Loucy (cell line): ENCODE measurements at regions not wholly inside any gene's neighbourhood (a gene's known extent, or its start where the extent isn't known, plus 50 kb on each side); places are given as distances from the start of the nearest gene placed in this dataset.

ENCODE experiments used
- H2AFZ ChIP-seq: fragments of 200-600 bp; sonication (generic); 2 replicates; pipeline ENCODE4 v1.6.0; 2016; ENCODE audit warnings: antibody characterized with exemption, mild to moderate bottlenecking, low read length, moderate library complexity
- H3F3A ChIP-seq: fragments of 200-600 bp; 2 replicates; pipeline ENCODE4 v1.6.0; 2016; ENCODE audit warnings: antibody characterized with exemption, low read depth, mild to moderate bottlenecking
- H3K27me3 ChIP-seq: fragments of 200-600 bp; sonication (generic); 2 replicates; pipeline ENCODE4 v1.6.1; 2014; ENCODE audit warnings: low read length, mild to moderate bottlenecking; ENCODE audit not compliant: insufficient read depth, poor library complexity, severe bottlenecking
- H3K36me3 ChIP-seq: fragments of 200-600 bp; sonication (generic); 2 replicates; pipeline ENCODE4 v1.6.1; 2016; ENCODE audit warnings: low read length; ENCODE audit not compliant: insufficient read depth
- H3K4me1 ChIP-seq: fragments of 200-600 bp; sonication (generic); 2 replicates; pipeline ENCODE4 v1.5.1; 2014; ENCODE audit warnings: low read length, mild to moderate bottlenecking; ENCODE audit not compliant: insufficient read depth, poor library complexity, severe bottlenecking
- H3K4me2 ChIP-seq: fragments of 200-600 bp; sonication (generic); 2 replicates; pipeline ENCODE4 v1.6.0; 2014; ENCODE audit warnings: antibody characterized with exemption, low read length, low read depth, mild to moderate bottlenecking; ENCODE audit not compliant: poor library complexity, severe bottlenecking
- H3K4me3 ChIP-seq: fragments of 200-600 bp; sonication (generic); 2 replicates; pipeline ENCODE4 v1.5.1; 2014; ENCODE audit warnings: low read length, mild to moderate bottlenecking, mixed read lengths; ENCODE audit not compliant: poor library complexity, severe bottlenecking
- H3K79me2 ChIP-seq: fragments of 200-600 bp; sonication (generic); 2 replicates; pipeline ENCODE4 v1.6.1; 2014; ENCODE audit warnings: low read length; ENCODE audit not compliant: insufficient read depth
- H3K9ac ChIP-seq: fragments of 200-600 bp; sonication (generic); 2 replicates; pipeline ENCODE4 v1.6.0; 2014; ENCODE audit warnings: mild to moderate bottlenecking, low read depth, low read length, moderate library complexity; ENCODE audit not compliant: poor library complexity, severe bottlenecking
- H3K9me2 ChIP-seq: fragments of 200-600 bp; sonication (generic); replicated peaks from 2 replicates; pipeline ENCODE4 v1.6.1; 2016; ENCODE audit warnings: low read depth, low read length, mixed read lengths
- H3K9me3 ChIP-seq: fragments of 200-600 bp; sonication (generic); 2 replicates; pipeline ENCODE4 v1.6.1; 2014; ENCODE audit warnings: mild to moderate bottlenecking, antibody characterized with exemption, low read length, low read depth; ENCODE audit not compliant: insufficient read depth
- H4K20me1 ChIP-seq: fragments of 200-600 bp; sonication (generic); 2 replicates; pipeline ENCODE4 v1.6.0; 2014; ENCODE audit warnings: antibody characterized with exemption, low read length, mild to moderate bottlenecking; ENCODE audit not compliant: insufficient read depth, poor library complexity, severe bottlenecking
- EZH2phosphoT487 ChIP-seq: fragments of 200-600 bp; IDR thresholded peaks from 2 replicates; pipeline ENCODE4 v1.6.1; 2018; ENCODE audit warnings: antibody characterized with exemption, mild to moderate bottlenecking, moderate library complexity, borderline replicate concordance
- TF ChIP-seq, protein P1 (sequence below): fragments of 200-600 bp; sonication (generic); conservative IDR thresholded peaks from 2 replicates; pipeline ENCODE4 v1.5.1; 2014; ENCODE audit warnings: mild to moderate bottlenecking, antibody characterized with exemption, low read length

- Histone ChIP-seq H4K20me1 (no peaks in the 10 kb centered on the region), H3K4me3 (no peak overlapping the region), H3F3A (no peaks in the 10 kb centered on the region), H3K9ac (no peak overlapping the region), H3K9me3 (no peaks in the 10 kb centered on the region), H3K79me2 (no peaks in the 10 kb centered on the region), H3K4me2 (no peak overlapping the region), H2AFZ (no peak overlapping the region; the same call in 1 of the 2 replicates), H3K4me1 (no peaks in the 10 kb centered on the region), H3K9me2 (no peaks in the 10 kb centered on the region), H3K36me3 (no peaks in the 10 kb centered on the region), H3K27me3 (no peaks in the 10 kb centered on the region)
- no peak for TF ChIP-seq EZH2phosphoT487
- TF ChIP-seq, protein P1, sequence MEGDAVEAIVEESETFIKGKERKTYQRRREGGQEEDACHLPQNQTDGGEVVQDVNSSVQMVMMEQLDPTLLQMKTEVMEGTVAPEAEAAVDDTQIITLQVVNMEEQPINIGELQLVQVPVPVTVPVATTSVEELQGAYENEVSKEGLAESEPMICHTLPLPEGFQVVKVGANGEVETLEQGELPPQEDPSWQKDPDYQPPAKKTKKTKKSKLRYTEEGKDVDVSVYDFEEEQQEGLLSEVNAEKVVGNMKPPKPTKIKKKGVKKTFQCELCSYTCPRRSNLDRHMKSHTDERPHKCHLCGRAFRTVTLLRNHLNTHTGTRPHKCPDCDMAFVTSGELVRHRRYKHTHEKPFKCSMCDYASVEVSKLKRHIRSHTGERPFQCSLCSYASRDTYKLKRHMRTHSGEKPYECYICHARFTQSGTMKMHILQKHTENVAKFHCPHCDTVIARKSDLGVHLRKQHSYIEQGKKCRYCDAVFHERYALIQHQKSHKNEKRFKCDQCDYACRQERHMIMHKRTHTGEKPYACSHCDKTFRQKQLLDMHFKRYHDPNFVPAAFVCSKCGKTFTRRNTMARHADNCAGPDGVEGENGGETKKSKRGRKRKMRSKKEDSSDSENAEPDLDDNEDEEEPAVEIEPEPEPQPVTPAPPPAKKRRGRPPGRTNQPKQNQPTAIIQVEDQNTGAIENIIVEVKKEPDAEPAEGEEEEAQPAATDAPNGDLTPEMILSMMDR: no peak
Measured at GRCh38 chr5:34535944-34536623, 120.0 kb upstream of the RAI14 start.

- no peaks in the 10 kb centered on the region for H4K20me1 ChIP-seq
- no peaks in the 10 kb centered on the region for H3K9me3 ChIP-seq
- no peaks in the 10 kb centered on the region for H3K36me3 ChIP-seq
- H3K4me3 ChIP-seq: no peak overlapping the region
- H3K4me2 ChIP-seq: no peak overlapping the region
- H3K27me3 ChIP-seq: no peaks in the 10 kb centered on the region
- no peak for TF ChIP-seq EZH2phosphoT487
- TF ChIP-seq, protein P1: no peak
- no peaks in the 10 kb centered on the region for H3K4me1 ChIP-seq
- H2AFZ ChIP-seq: no peak overlapping the region
- no peaks in the 10 kb centered on the region for H3K79me2 ChIP-seq
- H3F3A ChIP-seq: no peaks in the 10 kb centered on the region
- H3K9me2 ChIP-seq: no peaks in the 10 kb centered on the region
- no peak overlapping the region for H3K9ac ChIP-seq
Measured at GRCh38 chr5:34536699-34537098, 119.4 kb upstream of the RAI14 start.

DNA sequence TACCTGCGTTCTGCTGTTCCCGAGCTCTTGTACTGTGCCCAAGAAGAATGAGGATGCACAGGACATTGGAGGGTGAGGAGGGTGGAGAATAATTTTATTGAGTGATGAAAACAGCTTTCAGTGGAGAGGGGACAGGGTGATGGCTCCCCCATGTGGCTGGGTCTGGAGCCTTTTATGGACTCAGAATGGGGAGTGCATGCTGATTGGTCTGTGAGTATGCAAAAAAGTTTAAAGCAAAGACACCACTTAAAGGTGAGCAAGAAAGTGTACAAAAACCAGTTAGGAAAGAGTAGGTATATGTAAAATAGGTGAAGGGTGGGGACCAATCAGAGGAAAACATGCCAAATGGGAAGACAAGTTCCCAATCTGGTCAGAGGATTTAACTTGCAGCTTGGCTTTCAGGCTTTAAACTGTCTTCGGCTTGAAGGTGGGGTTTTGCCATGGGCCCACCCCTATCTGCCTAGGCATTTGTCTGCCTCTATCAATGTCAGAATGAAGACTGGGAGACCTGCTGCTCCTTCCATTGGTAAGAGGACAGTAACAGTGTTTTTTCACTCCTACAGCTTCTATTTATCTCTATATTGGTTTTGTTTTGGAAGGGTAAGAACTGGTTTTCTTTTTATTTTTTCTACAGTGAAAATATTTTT lies 118.0 kb upstream of the RAI14 start:
- no peak overlapping the region for H3K4me2 ChIP-seq
- H3K9me3 ChIP-seq: no peaks in the 10 kb centered on the region
- no peak overlapping the region for H3K4me3 ChIP-seq
- H3F3A ChIP-seq: no peaks in the 10 kb centered on the region
- H4K20me1 ChIP-seq: no peaks in the 10 kb centered on the region
- H3K9ac ChIP-seq: no peak overlapping the region
- no peak for TF ChIP-seq EZH2phosphoT487
- TF ChIP-seq, protein P1: peak; percentile 69
- no peaks in the 10 kb centered on the region for H3K27me3 ChIP-seq
- no peak overlapping the region for H2AFZ ChIP-seq
- no peaks in the 10 kb centered on the region for H3K36me3 ChIP-seq
- no peaks in the 10 kb centered on the region for H3K9me2 ChIP-seq
- H3K4me1 ChIP-seq: no peaks in the 10 kb centered on the region
- no peaks in the 10 kb centered on the region for H3K79me2 ChIP-seq
